Choroid plexus epithelial cell (primary cell): ENCODE measurements at regions not wholly inside any gene's neighbourhood (a gene's known extent, or its start where the extent isn't known, plus 50 kb on each side); places are given as distances from the start of the nearest gene placed in this dataset.

Source experiments
- DNase-seq: peaks from one replicate; pipeline ENCODE4 v3.0.0-alpha.2; 2010; ENCODE audit warnings: low read depth
- H3K4me3 ChIP-seq: 2 replicates; pipeline ENCODE4 v1.5.1; 2011; ENCODE audit warnings: low read depth, mild to moderate bottlenecking, control low read depth, low read length, moderate library complexity
- CTCF ChIP-seq: conservative IDR thresholded peaks from 2 replicates; pipeline ENCODE4 v1.5.1; 2011; ENCODE audit warnings: low read depth, mild to moderate bottlenecking, control low read depth, inconsistent platforms, low read length, moderate library complexity

DNA sequence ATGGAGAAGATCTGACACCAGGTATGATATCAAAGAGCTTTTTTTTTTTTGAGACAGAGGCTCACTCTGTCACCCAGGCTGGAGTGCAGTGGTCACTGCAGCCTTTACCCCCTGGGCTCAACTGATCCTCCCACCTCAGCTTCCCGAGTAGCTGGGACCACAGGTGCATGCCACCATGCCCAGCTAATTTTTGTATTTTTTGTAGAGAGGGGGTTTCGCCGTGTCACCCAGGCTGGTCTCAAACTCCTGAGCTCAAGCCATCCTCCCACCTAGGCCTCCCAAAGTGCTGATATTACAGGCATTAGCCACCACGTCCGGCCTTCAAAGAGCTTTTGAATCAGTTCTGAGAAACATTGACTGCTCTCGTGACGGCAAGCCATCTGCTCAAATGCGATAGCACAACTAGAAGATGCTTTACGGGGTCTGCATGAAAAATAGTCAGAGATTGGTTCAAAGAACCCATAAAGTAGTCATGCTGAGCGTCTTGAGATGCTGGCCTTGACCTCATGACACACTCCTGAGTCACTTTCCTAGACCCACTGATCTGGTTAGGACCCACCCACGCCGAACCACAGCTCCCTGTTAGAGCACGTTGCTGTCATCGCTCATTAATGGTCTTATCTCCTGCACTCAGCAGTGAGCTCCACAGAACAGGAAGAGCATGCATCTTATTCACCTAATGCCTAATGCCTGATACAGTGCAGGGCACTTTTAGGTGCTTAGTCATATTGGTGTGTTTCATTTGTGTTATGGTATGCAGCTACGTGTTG lies 57.0 kb upstream of the NR2F2 start:
- TF ChIP-seq CTCF: no peak
- DNase-seq: peak; percentile 99
- H3K4me3 ChIP-seq: no peak overlapping the region

- no peak overlapping the region for H3K4me3 ChIP-seq
- no peak for TF ChIP-seq CTCF
- no peak for DNase-seq
These were observed 56.4 kb upstream of the NR2F2 start for GRCh38 chr15:96274087-96274440.

GRCh38 chr15:96274698-96275097 lies 55.8 kb upstream of the NR2F2 start:
- no peak overlapping the region for H3K4me3 ChIP-seq
- no peak for TF ChIP-seq CTCF
- peak; percentile 33 for DNase-seq

- TF ChIP-seq CTCF: no peak
- no peak overlapping the region for H3K4me3 ChIP-seq
- peak; percentile 46 for DNase-seq
These were observed 53.9 kb upstream of the NR2F2 start for GRCh38 chr15:96276438-96277210.
